Aorta (tissue), 5 donors: ENCODE measurements at regions not wholly inside any gene's neighbourhood (a gene's known extent, or its start where the extent isn't known, plus 50 kb on each side); places are given as distances from the start of the nearest gene placed in this dataset.
"Not testable (repeated sequence)": the region's sequence is repeated elsewhere in the genome, so short reads cannot be mapped to it uniquely, and the experiment has no call there.

Experiments used
- ATAC-seq: fragments of 200-7000 bp; cut with Tn5 transposase; one replicate; pipeline ENCODE4 v1.9.1; 2022; ENCODE audit warnings: moderate library complexity; ENCODE audit not compliant: low FRiP score
- DNase-seq, 2 donors: peaks; one replicate each; pipeline ENCODE4 v3.0.0-alpha.2; 2020
- H3K27ac ChIP-seq, 2 donors: one replicate each; pipeline ENCODE4 v1.5.1; 2013; ENCODE audit warnings: low read length in 2 of 2, mild to moderate bottlenecking in 2 of 2, moderate library complexity in 2 of 2, control low read depth in 1 of 2, inconsistent platforms in 1 of 2, low read depth in 1 of 2
- H3K27me3 ChIP-seq, 2 donors: one replicate each; pipeline ENCODE4 v1.6.1; 2013; ENCODE audit warnings: control low read depth in 1 of 2, low read length in 1 of 2, mild to moderate bottlenecking in 1 of 2, moderate library complexity in 1 of 2; ENCODE audit not compliant: insufficient read depth in 2 of 2, control insufficient read depth in 1 of 2
- H3K36me3 ChIP-seq, 2 donors: one replicate each; pipeline ENCODE4 v1.6.1; 2013; ENCODE audit warnings: control low read depth in 1 of 2, low read length in 1 of 2, mild to moderate bottlenecking in 1 of 2; ENCODE audit not compliant: insufficient read depth in 2 of 2, control insufficient read depth in 1 of 2
- H3K4me1 ChIP-seq, 2 donors: one replicate each; pipeline ENCODE4 v1.6.1; 2013; ENCODE audit warnings: low read length in 2 of 2, control low read depth in 1 of 2, mild to moderate bottlenecking in 1 of 2, moderate library complexity in 1 of 2; ENCODE audit not compliant: insufficient read depth in 2 of 2, control insufficient read depth in 1 of 2
- H3K4me3 ChIP-seq, 2 donors: one replicate each; pipeline ENCODE4 v1.5.1; 2013; ENCODE audit warnings: low read length in 2 of 2, control low read depth in 1 of 2, mild to moderate bottlenecking in 1 of 2
- H3K9me3 ChIP-seq: one replicate; pipeline ENCODE4 v1.6.1; 2013; ENCODE audit warnings: mild to moderate bottlenecking, low read length; ENCODE audit not compliant: control insufficient read depth
- WGBS, 2 donors: extraction: QIAGEN DNeasy Blood & Tissue Kit; methylation state at CpG; one replicate each; pipeline ENCODE4 v1.1.7; 2013; 5-methylcytosine and 5-hydroxymethylcytosine counted together
- intact Hi-C, 2 donors: fragments of 100-400 bp; cut with DNase I; formaldehyde crosslinking; loops; one replicate each; pipeline versions ENCODE4 v1.14.2 to v1.15.0; 2022
- donor health status: healthy with polysubstance abuse.
- donor health status: Bipolar disorder and iron deficiency.
- donor health status: DM: no; HTN: no; CAD: no.
- donor health status: DM: no; HTN: no; CAD: no.
- donor health status: DM: yes; HTN: yes; CAD: no.

GRCh38 chr3:74021449-74021848 is 396.7 kb upstream of the PDZRN3 start:
- no peak for DNase-seq
- H3K4me3 ChIP-seq: no peak overlapping the region
- intact Hi-C loops: no loop called here
- WGBS, 2 donors: 49 to 53% methylated on average over 2 of the region's 2 CpGs
- no peak overlapping the region for H3K27ac ChIP-seq
- ATAC-seq: no peak
- peaks cover 2% of the 10 kb centered on the region for H3K9me3 ChIP-seq
- no peaks in the 10 kb centered on the region for H3K36me3 ChIP-seq
- H3K27me3 ChIP-seq: no peaks in the 10 kb centered on the region
- H3K4me1 ChIP-seq: no peaks in the 10 kb centered on the region

GRCh38 chr3:74009961-74010844 is 385.5 kb upstream of the PDZRN3 start:
- Histone ChIP-seq H3K36me3 (no peaks in the 10 kb centered on the region), H3K9me3 (no peaks in the 10 kb centered on the region), H3K4me1 (no peaks in the 10 kb centered on the region), H3K4me3 (no peak overlapping the region), H3K27ac (no peak overlapping the region), H3K27me3 (no peaks in the 10 kb centered on the region)
- intact Hi-C loops: no loop called here
- DNase-seq (no peak), ATAC-seq (no peak)
- 62% methylated on average over 4 of the region's 4 CpGs for WGBS, 2 donors

- 30 to 35% methylated on average over 3 of the region's 3 CpGs for WGBS, 2 donors
- H3K27ac ChIP-seq: no peak overlapping the region
- intact Hi-C loops: no loop called here
- no peak for ATAC-seq
- no peaks in the 10 kb centered on the region for H3K27me3 ChIP-seq
- DNase-seq: no peak
- no peaks in the 10 kb centered on the region for H3K9me3 ChIP-seq
- H3K36me3 ChIP-seq: no peaks in the 10 kb centered on the region
- no peaks in the 10 kb centered on the region for H3K4me1 ChIP-seq
- no peak overlapping the region for H3K4me3 ChIP-seq
Observed at GRCh38 chr3:74004386-74004785, 379.6 kb upstream of the PDZRN3 start.

GRCh38 chr3:74003734-74004133 is 379.0 kb upstream of the PDZRN3 start:
- no peak for DNase-seq
- no peaks in the 10 kb centered on the region for H3K27me3 ChIP-seq
- intact Hi-C loops: no loop called here
- no peak for ATAC-seq
- no peak overlapping the region for H3K27ac ChIP-seq
- no peaks in the 10 kb centered on the region for H3K4me1 ChIP-seq
- 81 to 83% methylated on average over 5 of the region's 5 CpGs for WGBS, 2 donors
- H3K9me3 ChIP-seq: no peaks in the 10 kb centered on the region
- no peak overlapping the region for H3K4me3 ChIP-seq
- H3K36me3 ChIP-seq: no peaks in the 10 kb centered on the region

DNA sequence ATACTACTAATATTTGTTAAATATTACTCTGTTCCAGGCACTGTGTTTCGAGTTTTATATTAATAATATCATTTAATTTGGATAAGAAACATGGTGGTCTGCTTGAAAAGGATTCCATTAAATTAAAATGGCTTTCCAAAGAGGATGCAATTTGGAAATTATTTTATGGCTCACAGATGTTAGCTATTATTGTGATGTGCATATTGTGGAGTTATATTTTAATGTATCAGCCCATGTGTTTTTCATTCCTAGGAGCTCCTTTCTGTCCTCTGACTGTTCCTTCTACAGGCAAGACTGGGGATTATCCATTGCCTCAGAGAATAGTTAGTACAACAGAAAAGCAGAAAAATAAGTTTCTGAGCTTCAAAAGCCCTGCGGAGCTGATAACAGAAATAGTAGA is 376.7 kb upstream of the PDZRN3 start:
- Histone ChIP-seq H3K27me3 (no peaks in the 10 kb centered on the region), H3K27ac (no peak overlapping the region), H3K4me3 (no peak overlapping the region), H3K9me3 (no peaks in the 10 kb centered on the region), H3K36me3 (no peaks in the 10 kb centered on the region), H3K4me1 (no peaks in the 10 kb centered on the region)
- ATAC-seq (no peak), DNase-seq (no peak)
- intact Hi-C loops: no loop called here
- WGBS, 2 donors: 77% methylated on average over 2 of the region's 2 CpGs

- DNase-seq (no peak), ATAC-seq (no peak)
- H3K4me1 ChIP-seq: no peaks in the 10 kb centered on the region
- 8 to 12% methylated on average over 1 of the region's 1 CpG for WGBS, 2 donors
- no peak overlapping the region for H3K27ac ChIP-seq
- H3K36me3 ChIP-seq: no peaks in the 10 kb centered on the region
- intact Hi-C loops: no loop called here
- no peaks in the 10 kb centered on the region for H3K9me3 ChIP-seq
- H3K4me3 ChIP-seq: no peak overlapping the region
- no peaks in the 10 kb centered on the region for H3K27me3 ChIP-seq
Observed at GRCh38 chr3:74000725-74001124, 376.0 kb upstream of the PDZRN3 start.

DNA sequence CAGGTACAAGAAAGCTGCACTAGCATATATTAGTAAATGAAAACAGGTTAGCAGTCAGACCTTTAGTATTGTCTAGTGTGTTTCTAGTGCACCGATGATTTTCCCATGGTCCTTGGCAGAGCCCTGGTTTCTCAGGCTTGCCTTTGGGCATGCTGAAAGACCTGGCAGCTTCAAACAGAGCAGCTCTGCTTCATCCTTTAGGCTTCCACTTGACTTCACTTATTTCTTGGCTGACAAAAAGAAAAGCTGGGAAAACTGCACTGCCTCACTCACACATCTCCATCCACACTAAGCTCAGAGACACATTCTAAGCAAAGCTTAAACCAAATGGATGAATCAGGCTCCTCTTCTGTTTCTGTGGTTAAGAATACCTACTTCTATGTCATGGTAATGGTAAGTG is 374.8 kb upstream of the PDZRN3 start:
- no peaks in the 10 kb centered on the region for H3K27me3 ChIP-seq
- H3K36me3 ChIP-seq: no peaks in the 10 kb centered on the region
- no peak for ATAC-seq
- H3K27ac ChIP-seq: no peak overlapping the region
- no peaks in the 10 kb centered on the region for H3K9me3 ChIP-seq
- intact Hi-C loops: no loop called here
- H3K4me3 ChIP-seq: no peak overlapping the region
- no peaks in the 10 kb centered on the region for H3K4me1 ChIP-seq
- 80 to 93% methylated on average over 1 of the region's 1 CpG for WGBS, 2 donors
- no peak for DNase-seq

DNA sequence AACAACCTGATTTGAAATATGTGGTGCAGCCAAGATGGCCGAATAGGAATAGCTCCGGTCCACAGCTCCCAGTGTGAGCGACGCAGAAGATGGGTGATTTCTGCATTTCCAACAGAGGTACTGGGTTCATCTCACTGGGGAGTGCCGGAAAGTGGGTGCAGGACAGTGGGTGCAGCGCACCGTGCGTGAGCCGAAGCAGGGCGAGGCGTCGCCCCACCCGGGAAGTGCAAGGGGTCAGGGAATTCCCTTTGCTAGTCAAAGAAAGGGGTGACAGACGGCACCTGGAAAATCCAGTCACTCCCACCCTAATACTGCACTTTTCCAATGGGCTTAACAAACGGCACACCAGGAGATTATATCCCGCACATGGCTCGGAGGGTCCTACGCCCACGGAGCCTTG is 365.9 kb upstream of the PDZRN3 start:
- 96% methylated on average over 19 of the region's 19 CpGs for WGBS, 2 donors
- H3K4me3 ChIP-seq, intact Hi-C loops, H3K27ac ChIP-seq, DNase-seq, H3K4me1 ChIP-seq, H3K9me3 ChIP-seq, H3K27me3 ChIP-seq, ATAC-seq, H3K36me3 ChIP-seq: not testable (repeated sequence)

DNA sequence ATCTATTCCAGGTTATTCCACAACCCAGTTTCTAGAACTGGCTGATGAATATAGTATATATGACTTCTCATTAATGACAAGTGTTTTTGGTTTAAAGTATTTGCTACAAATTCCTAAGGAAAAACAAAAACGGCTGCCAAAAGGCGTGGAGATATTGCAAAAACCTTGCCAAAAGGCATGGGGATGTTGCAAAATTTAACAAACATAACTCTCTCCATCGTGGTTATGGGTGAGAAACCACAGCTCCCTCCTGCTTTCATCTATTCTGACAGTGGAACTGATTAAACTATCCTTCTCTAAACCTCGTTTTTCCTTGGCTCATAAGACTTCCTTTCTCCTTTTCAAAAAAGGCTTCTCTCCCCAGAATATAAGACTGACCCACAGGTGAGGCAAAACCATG is 342.0 kb upstream of the PDZRN3 start:
- ATAC-seq (no peak), DNase-seq (no peak)
- Histone ChIP-seq H3K9me3 (peaks cover 1% of the 10 kb centered on the region), H3K4me1 (no peaks in the 10 kb centered on the region), H3K4me3 (no peak overlapping the region), H3K27me3 (no peaks in the 10 kb centered on the region), H3K27ac (no peak overlapping the region), H3K36me3 (no peaks in the 10 kb centered on the region)
- 42 to 47% methylated on average over 4 of the region's 4 CpGs for WGBS, 2 donors
- intact Hi-C loops: no loop called here
